ENCODE measurements at regions not wholly inside any gene's neighbourhood (a gene's known extent, or its start where the extent isn't known, plus 50 kb on each side); places are given as distances from the start of the nearest gene placed in this dataset.

- no peak for TF ChIP-seq SREBF2 (IDR thresholded peaks at IDR 0.05; ENCODE audit: low read length)
- TF ChIP-seq, protein P1, sequence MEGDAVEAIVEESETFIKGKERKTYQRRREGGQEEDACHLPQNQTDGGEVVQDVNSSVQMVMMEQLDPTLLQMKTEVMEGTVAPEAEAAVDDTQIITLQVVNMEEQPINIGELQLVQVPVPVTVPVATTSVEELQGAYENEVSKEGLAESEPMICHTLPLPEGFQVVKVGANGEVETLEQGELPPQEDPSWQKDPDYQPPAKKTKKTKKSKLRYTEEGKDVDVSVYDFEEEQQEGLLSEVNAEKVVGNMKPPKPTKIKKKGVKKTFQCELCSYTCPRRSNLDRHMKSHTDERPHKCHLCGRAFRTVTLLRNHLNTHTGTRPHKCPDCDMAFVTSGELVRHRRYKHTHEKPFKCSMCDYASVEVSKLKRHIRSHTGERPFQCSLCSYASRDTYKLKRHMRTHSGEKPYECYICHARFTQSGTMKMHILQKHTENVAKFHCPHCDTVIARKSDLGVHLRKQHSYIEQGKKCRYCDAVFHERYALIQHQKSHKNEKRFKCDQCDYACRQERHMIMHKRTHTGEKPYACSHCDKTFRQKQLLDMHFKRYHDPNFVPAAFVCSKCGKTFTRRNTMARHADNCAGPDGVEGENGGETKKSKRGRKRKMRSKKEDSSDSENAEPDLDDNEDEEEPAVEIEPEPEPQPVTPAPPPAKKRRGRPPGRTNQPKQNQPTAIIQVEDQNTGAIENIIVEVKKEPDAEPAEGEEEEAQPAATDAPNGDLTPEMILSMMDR (IDR thresholded peaks at IDR 0.05 in 2 of 3, conservative IDR thresholded peaks at IDR 0.05 in 1 of 3; ENCODE audit: control insufficient read depth in 2 of 3, extremely low read depth in 1 of 3, insufficient read depth in 1 of 3, low read depth in 3 of 3, low read length in 3 of 3): no peak
- TF ChIP-seq NFYA (IDR thresholded peaks at IDR 0.05; ENCODE audit: borderline replicate concordance, low read depth, low read length): no peak
- TF ChIP-seq, protein P2, sequence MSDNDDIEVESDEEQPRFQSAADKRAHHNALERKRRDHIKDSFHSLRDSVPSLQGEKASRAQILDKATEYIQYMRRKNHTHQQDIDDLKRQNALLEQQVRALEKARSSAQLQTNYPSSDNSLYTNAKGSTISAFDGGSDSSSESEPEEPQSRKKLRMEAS (IDR thresholded peaks at IDR 0.05; ENCODE audit: low read depth, low read length): no peak
- TF ChIP-seq BHLHE40 (IDR thresholded peaks at IDR 0.05; ENCODE audit: borderline replicate concordance in 1 of 2, low read depth in 2 of 2, low read length in 1 of 2): no peak
- TF ChIP-seq SRF (IDR thresholded peaks at IDR 0.05; ENCODE audit: low read depth in 2 of 2, low read length in 2 of 2): no peak
- TF ChIP-seq, protein P3, sequence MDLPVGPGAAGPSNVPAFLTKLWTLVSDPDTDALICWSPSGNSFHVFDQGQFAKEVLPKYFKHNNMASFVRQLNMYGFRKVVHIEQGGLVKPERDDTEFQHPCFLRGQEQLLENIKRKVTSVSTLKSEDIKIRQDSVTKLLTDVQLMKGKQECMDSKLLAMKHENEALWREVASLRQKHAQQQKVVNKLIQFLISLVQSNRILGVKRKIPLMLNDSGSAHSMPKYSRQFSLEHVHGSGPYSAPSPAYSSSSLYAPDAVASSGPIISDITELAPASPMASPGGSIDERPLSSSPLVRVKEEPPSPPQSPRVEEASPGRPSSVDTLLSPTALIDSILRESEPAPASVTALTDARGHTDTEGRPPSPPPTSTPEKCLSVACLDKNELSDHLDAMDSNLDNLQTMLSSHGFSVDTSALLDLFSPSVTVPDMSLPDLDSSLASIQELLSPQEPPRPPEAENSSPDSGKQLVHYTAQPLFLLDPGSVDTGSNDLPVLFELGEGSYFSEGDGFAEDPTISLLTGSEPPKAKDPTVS (IDR thresholded peaks at IDR 0.05; ENCODE audit: low read depth, low read length): no peak
- no peak for TF ChIP-seq EGR1 (IDR thresholded peaks at IDR 0.05; ENCODE audit: borderline replicate concordance in 1 of 2, low read depth in 2 of 2, low read length in 2 of 2)
- TF ChIP-seq ZBTB11 (CRISPR knock-in tag; IDR thresholded peaks at IDR 0.05): no peak
- no peak for TF ChIP-seq ZSCAN29 (IDR thresholded peaks at IDR 0.05)
- no peak for TF ChIP-seq SP1 (IDR thresholded peaks at IDR 0.05; ENCODE audit: low read depth, low read length)
- no peak for TF ChIP-seq ATF2 (IDR thresholded peaks at IDR 0.05; ENCODE audit: low read length)
Observed at GRCh38 chr7:91519241-91520158, 255.3 kb downstream of the FZD1 start.
